WERI-Rb-1 (cell line): ENCODE measurements at regions not wholly inside any gene's neighbourhood (a gene's known extent, or its start where the extent isn't known, plus 50 kb on each side); places are given as distances from the start of the nearest gene placed in this dataset.

Experiments used
- DNase-seq: peaks from one replicate; pipeline ENCODE4 v3.0.0-alpha.2; 2020
- H3K27ac ChIP-seq: fragments of 250-450 bp; sonication (Bioruptor Pico); 2 replicates; pipeline ENCODE4 v1.5.1; 2020; ENCODE audit warnings: mild to moderate bottlenecking, moderate library complexity
- H3K27me3 ChIP-seq: fragments of 250-450 bp; sonication (Bioruptor Pico); 2 replicates; pipeline ENCODE4 v1.5.1; 2021; ENCODE audit warnings: mild to moderate bottlenecking, low read depth, moderate library complexity; ENCODE audit not compliant: insufficient read depth, severe bottlenecking
- H3K36me3 ChIP-seq: fragments of 250-450 bp; sonication (Bioruptor Pico); 2 replicates; pipeline ENCODE4 v1.5.1; 2020; ENCODE audit warnings: mild to moderate bottlenecking, moderate library complexity
- H3K4me3 ChIP-seq: 2 replicates; pipeline ENCODE4 v1.5.1; 2011; ENCODE audit warnings: low read depth, mild to moderate bottlenecking, control low read depth, low read length
- H3K9me3 ChIP-seq: fragments of 250-450 bp; sonication (Bioruptor Pico); 2 replicates; pipeline ENCODE4 v1.5.1; 2021; ENCODE audit warnings: mild to moderate bottlenecking, moderate library complexity; ENCODE audit not compliant: severe bottlenecking
- TF ChIP-seq, protein P1 (sequence below): IDR thresholded peaks from 2 replicates; pipeline ENCODE4 v1.5.1; 2011; ENCODE audit warnings: low read depth, mild to moderate bottlenecking, control low read depth, inconsistent platforms, low read length

DNA sequence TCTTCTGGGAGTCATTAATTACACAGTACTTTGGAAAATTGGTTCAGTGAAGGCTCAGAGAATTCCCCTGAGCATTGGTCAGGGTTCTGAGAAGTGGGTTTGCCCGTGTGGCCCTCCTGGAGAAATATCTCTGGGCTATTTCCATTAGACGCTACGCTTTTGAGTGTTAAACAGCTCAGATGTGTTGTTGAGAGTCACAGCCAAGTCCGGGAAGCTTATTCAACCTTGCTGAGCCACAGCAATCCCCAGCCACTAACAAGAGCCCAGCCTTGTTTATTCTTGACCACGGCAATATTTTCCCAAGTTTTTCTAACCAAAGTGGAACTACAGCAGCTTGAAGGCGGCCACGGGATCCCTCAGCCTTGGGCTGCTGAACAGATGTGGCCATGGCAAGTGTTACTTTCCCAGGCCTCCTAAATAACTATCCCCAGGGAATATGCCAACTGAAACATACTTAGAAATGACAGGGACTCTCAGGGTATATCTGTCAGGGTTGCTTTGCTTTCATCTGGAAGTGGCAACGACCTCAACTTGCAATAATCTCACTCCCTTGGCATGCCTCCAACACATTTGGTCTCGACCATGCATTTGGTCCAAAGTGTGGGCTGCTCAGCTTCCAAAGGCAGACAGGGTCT is 214.7 kb downstream of the EMX2 start:
- Histone ChIP-seq H3K27me3 (no peaks in the 10 kb centered on the region), H3K36me3 (no peaks in the 10 kb centered on the region), H3K9me3 (no peaks in the 10 kb centered on the region), H3K27ac (no peak overlapping the region), H3K4me3 (no peak overlapping the region)
- DNase-seq = no peak
- TF ChIP-seq, protein P1, sequence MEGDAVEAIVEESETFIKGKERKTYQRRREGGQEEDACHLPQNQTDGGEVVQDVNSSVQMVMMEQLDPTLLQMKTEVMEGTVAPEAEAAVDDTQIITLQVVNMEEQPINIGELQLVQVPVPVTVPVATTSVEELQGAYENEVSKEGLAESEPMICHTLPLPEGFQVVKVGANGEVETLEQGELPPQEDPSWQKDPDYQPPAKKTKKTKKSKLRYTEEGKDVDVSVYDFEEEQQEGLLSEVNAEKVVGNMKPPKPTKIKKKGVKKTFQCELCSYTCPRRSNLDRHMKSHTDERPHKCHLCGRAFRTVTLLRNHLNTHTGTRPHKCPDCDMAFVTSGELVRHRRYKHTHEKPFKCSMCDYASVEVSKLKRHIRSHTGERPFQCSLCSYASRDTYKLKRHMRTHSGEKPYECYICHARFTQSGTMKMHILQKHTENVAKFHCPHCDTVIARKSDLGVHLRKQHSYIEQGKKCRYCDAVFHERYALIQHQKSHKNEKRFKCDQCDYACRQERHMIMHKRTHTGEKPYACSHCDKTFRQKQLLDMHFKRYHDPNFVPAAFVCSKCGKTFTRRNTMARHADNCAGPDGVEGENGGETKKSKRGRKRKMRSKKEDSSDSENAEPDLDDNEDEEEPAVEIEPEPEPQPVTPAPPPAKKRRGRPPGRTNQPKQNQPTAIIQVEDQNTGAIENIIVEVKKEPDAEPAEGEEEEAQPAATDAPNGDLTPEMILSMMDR = no peak

DNA sequence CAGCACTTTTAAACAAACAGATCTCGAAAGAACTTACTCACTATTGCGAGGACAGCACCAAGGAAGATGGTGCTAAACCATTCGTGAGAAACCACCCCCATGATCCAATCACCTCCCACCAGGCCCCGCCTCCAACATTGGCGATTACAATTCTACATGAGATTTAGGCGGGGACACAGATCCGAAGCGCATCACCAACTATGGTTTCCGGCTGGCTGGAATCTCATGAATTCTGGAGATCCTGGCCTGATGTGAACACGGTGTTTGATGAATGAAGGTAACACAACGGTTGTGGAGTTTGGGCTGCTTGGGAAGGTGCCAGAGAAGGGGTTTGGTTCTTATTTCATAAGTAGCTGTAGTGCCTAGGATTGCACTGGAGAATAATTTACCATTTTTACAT is 216.7 kb downstream of the EMX2 start:
- H3K4me3 ChIP-seq = no peak overlapping the region
- no peak overlapping the region for H3K27ac ChIP-seq
- no peaks in the 10 kb centered on the region for H3K27me3 ChIP-seq
- DNase-seq = no peak
- no peaks in the 10 kb centered on the region for H3K9me3 ChIP-seq
- TF ChIP-seq, protein P1 = no peak
- no peaks in the 10 kb centered on the region for H3K36me3 ChIP-seq

DNA sequence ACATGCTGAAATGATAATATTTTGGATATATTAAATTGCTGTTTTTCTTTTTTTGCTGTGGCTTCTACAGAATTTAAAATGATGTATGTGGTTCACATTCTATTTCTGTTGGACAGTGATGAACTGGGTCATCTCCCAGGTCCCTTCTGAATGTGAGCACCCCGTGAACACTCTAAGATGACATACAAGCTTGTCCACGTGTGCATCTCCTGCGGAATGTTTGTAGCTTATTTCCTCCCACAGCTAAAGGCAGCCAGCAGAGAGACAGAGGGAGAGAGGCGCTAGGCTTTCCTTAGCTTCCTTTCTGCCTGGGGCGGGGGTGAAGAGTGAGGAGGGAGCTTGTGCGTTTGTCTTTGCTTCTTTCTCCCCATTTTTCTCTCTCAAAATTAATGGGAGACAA is 219.1 kb downstream of the EMX2 start:
- Histone ChIP-seq H3K36me3 (no peaks in the 10 kb centered on the region), H3K9me3 (no peaks in the 10 kb centered on the region), H3K27ac (no peak overlapping the region), H3K27me3 (no peaks in the 10 kb centered on the region), H3K4me3 (no peak overlapping the region)
- TF ChIP-seq, protein P1 = no peak
- DNase-seq = no peak

DNA sequence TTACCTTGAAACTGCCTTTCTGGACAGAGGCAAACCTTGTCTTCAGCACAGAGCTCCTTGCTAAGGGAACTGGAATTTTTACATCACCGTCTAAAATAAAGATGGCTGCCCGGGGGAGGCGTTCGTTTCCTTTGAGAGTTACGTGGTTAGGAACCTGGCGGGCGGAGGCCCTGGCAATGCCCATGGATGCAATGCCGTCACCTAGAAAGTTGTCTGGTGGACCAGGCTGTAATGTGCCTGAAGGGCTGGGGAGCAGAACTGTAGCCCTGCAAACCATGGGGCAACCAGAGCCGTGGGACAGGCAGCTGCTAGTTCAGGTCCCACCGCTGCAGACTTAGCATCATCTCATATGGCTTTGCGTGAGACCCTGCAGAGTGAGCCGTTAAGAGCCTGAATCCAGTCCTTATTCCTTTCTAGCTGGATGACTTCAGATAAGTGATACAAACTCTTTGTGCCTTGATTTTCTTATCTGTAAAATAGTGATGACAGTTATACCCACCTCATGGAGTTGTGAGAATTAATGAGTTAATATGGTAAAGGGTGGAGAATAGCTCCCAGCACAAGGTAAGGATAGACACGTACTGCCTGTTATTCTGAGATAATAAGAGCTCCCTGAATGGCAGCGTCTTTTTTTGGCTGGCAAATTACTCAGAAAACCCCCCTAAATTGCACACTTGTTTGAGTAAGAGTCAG is 219.7 kb downstream of the EMX2 start:
- Histone ChIP-seq H3K27me3 (no peaks in the 10 kb centered on the region), H3K4me3 (no peak overlapping the region), H3K9me3 (no peaks in the 10 kb centered on the region), H3K36me3 (no peaks in the 10 kb centered on the region), H3K27ac (no peak overlapping the region)
- DNase-seq = no peak
- TF ChIP-seq, protein P1 = no peak

DNA sequence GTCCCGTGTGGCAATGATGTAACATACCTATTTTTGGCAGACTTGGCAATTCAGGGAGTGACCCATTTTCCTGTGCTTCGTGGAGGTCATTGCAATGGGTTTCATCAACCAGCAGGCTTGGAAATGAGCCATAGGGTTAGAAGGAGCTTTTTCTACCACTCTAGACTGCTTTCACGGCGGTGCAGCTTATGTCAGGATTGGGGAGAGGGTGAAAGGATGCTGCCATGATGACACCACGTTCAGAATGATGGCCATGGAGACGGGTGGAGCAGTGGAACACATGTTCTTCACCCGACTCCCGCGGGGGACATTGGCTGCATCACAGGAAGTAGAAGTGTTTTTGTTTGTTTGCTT is 220.2 kb downstream of the EMX2 start:
- Histone ChIP-seq H3K9me3 (no peaks in the 10 kb centered on the region), H3K27me3 (no peaks in the 10 kb centered on the region), H3K27ac (no peak overlapping the region), H3K36me3 (no peaks in the 10 kb centered on the region), H3K4me3 (no peak overlapping the region)
- no peak for DNase-seq
- TF ChIP-seq, protein P1 = no peak

DNA sequence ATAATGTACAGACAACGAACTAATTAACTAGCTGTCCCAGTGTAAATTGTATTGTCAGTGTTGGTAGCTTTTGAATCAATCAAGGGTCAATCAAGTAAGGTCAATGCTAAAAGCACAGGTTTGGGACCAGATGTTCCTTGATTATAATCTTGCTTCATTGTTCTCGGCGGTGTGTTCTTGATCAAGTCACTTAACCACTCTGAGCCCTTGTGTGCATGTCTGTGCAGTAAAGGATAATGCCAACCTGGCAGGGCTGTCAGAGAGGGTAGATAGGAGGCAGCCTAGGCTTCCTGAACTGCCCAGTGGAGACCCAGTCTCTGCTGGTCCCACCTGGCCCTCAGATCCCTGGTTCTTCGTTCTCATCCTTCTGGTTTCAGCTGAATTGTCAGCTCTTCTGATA is 221.0 kb downstream of the EMX2 start:
- DNase-seq = no peak
- Histone ChIP-seq H3K4me3 (no peak overlapping the region), H3K9me3 (no peaks in the 10 kb centered on the region), H3K27me3 (no peaks in the 10 kb centered on the region), H3K27ac (no peak overlapping the region), H3K36me3 (no peaks in the 10 kb centered on the region)
- TF ChIP-seq, protein P1 = no peak
